Mesenchymal stem cell (in vitro differentiated cells and primary cell): ENCODE measurements at regions not wholly inside any gene's neighbourhood (a gene's known extent, or its start where the extent isn't known, plus 50 kb on each side); places are given as distances from the start of the nearest gene placed in this dataset.

Experiments
- DNase-seq: peaks from one replicate; pipeline ENCODE4 v3.0.0-alpha.2; 2013
- H2AFZ ChIP-seq: one replicate; pipeline ENCODE4 v1.6.1; 2013; ENCODE audit warnings: low read depth, mild to moderate bottlenecking, control low read depth, inconsistent platforms, low read length, moderate library complexity
- H2AK5ac ChIP-seq: 2 replicates; pipeline ENCODE4 v1.6.1; 2013; ENCODE audit warnings: low read length, moderate library complexity, mild to moderate bottlenecking, inconsistent platforms; ENCODE audit not compliant: severe bottlenecking
- H2BK120ac ChIP-seq: one replicate; pipeline ENCODE4 v1.6.1; 2013; ENCODE audit warnings: low read depth, mild to moderate bottlenecking, inconsistent platforms, low read length, moderate library complexity
- H2BK12ac ChIP-seq, 2 experiments: one replicate each; pipeline ENCODE4 v1.6.1; 2013; ENCODE audit warnings: inconsistent platforms in 2 of 2, low read length in 2 of 2, mild to moderate bottlenecking in 2 of 2, moderate library complexity in 2 of 2, control low read depth in 1 of 2
- H2BK15ac ChIP-seq: one replicate; pipeline ENCODE4 v1.6.1; 2013; ENCODE audit warnings: mild to moderate bottlenecking, low read depth, inconsistent platforms; ENCODE audit not compliant: poor library complexity, severe bottlenecking
- H2BK5ac ChIP-seq: 2 replicates; pipeline ENCODE4 v1.6.1; 2013; ENCODE audit warnings: low read depth, mild to moderate bottlenecking, low read length, control low read depth, inconsistent platforms; ENCODE audit not compliant: poor library complexity, severe bottlenecking
- H3K14ac ChIP-seq, 2 experiments: one replicate each; pipeline ENCODE4 v1.6.1; 2013; ENCODE audit warnings: inconsistent platforms in 2 of 2, low read length in 2 of 2, control low read depth in 1 of 2, mild to moderate bottlenecking in 1 of 2, moderate library complexity in 1 of 2
- H3K18ac ChIP-seq, 2 experiments: one replicate each; pipeline ENCODE4 v1.6.1; 2013; ENCODE audit warnings: inconsistent platforms in 2 of 2, low read length in 2 of 2, control low read depth in 1 of 2, low read depth in 1 of 2, mild to moderate bottlenecking in 1 of 2
- H3K23ac ChIP-seq, 2 experiments: one replicate each; pipeline ENCODE4 v1.6.1; 2013; ENCODE audit warnings: inconsistent platforms in 2 of 2, low read length in 2 of 2, mild to moderate bottlenecking in 2 of 2, moderate library complexity in 2 of 2, control low read depth in 1 of 2
- H3K27ac ChIP-seq: 2 replicates; pipeline ENCODE4 v1.5.1; 2013; ENCODE audit warnings: mild to moderate bottlenecking, moderate library complexity, low read length, control low read depth, inconsistent platforms; ENCODE audit not compliant: poor library complexity, severe bottlenecking
- H3K27me3 ChIP-seq, 2 experiments: 2 replicates each; pipeline versions ENCODE4 v1.6.1 to v1.7.0; 2013; ENCODE audit warnings: low read length in 2 of 2, mild to moderate bottlenecking in 2 of 2, moderate library complexity in 2 of 2, control low read depth in 1 of 2, inconsistent platforms in 1 of 2; ENCODE audit not compliant: control insufficient read depth in 1 of 2, insufficient read depth in 1 of 2
- H3K36me3 ChIP-seq, 2 experiments: 2 replicates each; pipeline versions ENCODE4 v1.6.1 to v1.7.0; 2013; ENCODE audit warnings: low read length in 2 of 2, control low read depth in 1 of 2, inconsistent platforms in 1 of 2, low read depth in 1 of 2, mild to moderate bottlenecking in 1 of 2; ENCODE audit not compliant: insufficient read depth in 2 of 2, control insufficient read depth in 1 of 2
- H3K4ac ChIP-seq, 2 experiments: one replicate each; pipeline ENCODE4 v1.6.1; 2013; ENCODE audit warnings: inconsistent platforms in 2 of 2, low read length in 2 of 2, mild to moderate bottlenecking in 2 of 2, moderate library complexity in 2 of 2, control low read depth in 1 of 2, low read depth in 1 of 2
- H3K4me1 ChIP-seq: 2 replicates; pipeline ENCODE4 v1.6.1; 2013; ENCODE audit warnings: low read depth, low read length, control low read depth; ENCODE audit not compliant: control insufficient read depth, insufficient read depth
- H3K4me2 ChIP-seq: 2 replicates; pipeline ENCODE4 v1.6.1; 2013; ENCODE audit warnings: low read length, mild to moderate bottlenecking, inconsistent platforms; ENCODE audit not compliant: poor library complexity, severe bottlenecking
- H3K4me3 ChIP-seq, 2 experiments: 2 replicates each; pipeline versions ENCODE4 v1.5.1 to v1.7.0; 2013; ENCODE audit warnings: low read length in 2 of 2, mild to moderate bottlenecking in 2 of 2, control low read depth in 1 of 2, low read depth in 1 of 2; ENCODE audit not compliant: insufficient read depth in 1 of 2
- H3K79me1 ChIP-seq: replicated peaks from 2 replicates; pipeline ENCODE4 v1.6.1; 2013; ENCODE audit warnings: mild to moderate bottlenecking, control low read depth, low read length, inconsistent platforms; ENCODE audit not compliant: poor library complexity, severe bottlenecking
- H3K9ac ChIP-seq: 2 replicates; pipeline ENCODE4 v1.7.0; 2013; ENCODE audit warnings: mild to moderate bottlenecking, low read length, moderate library complexity
- H3K9me3 ChIP-seq: 2 replicates; pipeline ENCODE4 v1.7.0; 2013; ENCODE audit warnings: mild to moderate bottlenecking, low read length; ENCODE audit not compliant: control insufficient read depth
- H4K8ac ChIP-seq: one replicate; pipeline ENCODE4 v1.6.1; 2013; ENCODE audit warnings: inconsistent platforms, mild to moderate bottlenecking, low read length, moderate library complexity
- H4K91ac ChIP-seq: one replicate; pipeline ENCODE4 v1.6.1; 2013; ENCODE audit warnings: mild to moderate bottlenecking, low read length, inconsistent platforms
- WGBS: methylation state at CpG from one replicate; pipeline ENCODE4 v1.1.7; 2013; ENCODE audit warnings: mixed read lengths; 5-methylcytosine and 5-hydroxymethylcytosine counted together

DNA sequence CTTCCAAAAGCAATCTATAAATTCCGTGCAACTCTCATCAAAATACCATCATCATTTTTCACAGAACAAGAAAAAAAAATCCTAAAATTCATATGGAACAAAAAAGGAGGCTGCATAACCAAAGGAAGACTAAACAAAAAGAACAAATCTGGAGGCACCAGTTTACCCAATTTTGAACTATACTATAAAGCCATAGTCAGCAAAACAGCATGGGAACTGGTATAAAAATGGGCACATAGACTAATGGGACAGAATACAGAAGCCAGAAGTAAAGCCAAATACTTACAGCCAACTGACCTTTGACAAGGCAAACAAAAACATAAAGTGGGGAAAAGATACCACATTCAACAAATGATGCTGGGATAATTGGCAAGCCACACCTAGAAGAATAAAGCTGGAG is 753.5 kb upstream of the PABPC4L start:
- Histone ChIP-seq H3K23ac (no peak overlapping the region), H3K27ac (no peak overlapping the region), H3K27me3 (no peaks in the 10 kb centered on the region), H3K4ac (no peak overlapping the region), H4K91ac (no peak overlapping the region), H4K8ac (no peak overlapping the region), H3K4me2 (no peak overlapping the region), H2BK5ac (no peak overlapping the region), H2AFZ (no peak overlapping the region), H2BK12ac (no peak overlapping the region), H2BK120ac (no peak overlapping the region), H3K9me3 (peaks cover 19% of the 10 kb centered on the region), H3K14ac (no peak overlapping the region), H3K4me3 (no peak overlapping the region), H3K36me3 (no peaks in the 10 kb centered on the region), H3K79me1 (no peaks in the 10 kb centered on the region), H3K18ac (no peak overlapping the region), H3K4me1 (no peaks in the 10 kb centered on the region), H2AK5ac (no peak overlapping the region), H2BK15ac (no peak overlapping the region), H3K9ac (no peak overlapping the region)
- no peak for DNase-seq
- WGBS: 95% methylated on average over 1 of the region's 1 CpG

DNA sequence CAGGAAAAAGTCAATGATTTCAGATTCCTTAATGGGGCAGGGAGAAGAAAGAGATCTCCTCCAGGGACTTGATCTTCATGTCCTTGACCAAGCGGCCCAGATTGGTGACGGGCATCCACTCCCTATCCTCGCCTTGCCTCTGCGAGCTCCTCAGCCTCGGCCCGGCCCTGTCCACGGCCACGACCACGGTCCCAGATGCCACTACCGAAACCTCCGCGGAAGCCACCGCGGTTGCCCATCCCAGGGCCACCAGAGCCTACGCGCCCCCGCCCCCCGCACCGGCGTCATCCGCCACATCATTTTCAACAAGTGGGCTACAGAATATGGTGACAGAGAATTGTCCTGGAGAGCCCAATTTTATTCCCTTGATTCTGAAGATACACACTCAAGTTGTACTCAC is 751.2 kb upstream of the PABPC4L start:
- Histone ChIP-seq H3K18ac (no peak overlapping the region), H3K4me3 (no peak overlapping the region), H3K79me1 (no peaks in the 10 kb centered on the region), H3K9me3 (peaks cover 19% of the 10 kb centered on the region), H3K4ac (no peak overlapping the region), H4K91ac (no peak overlapping the region), H2BK12ac (no peak overlapping the region), H2AFZ (no peak overlapping the region), H3K23ac (no peak overlapping the region), H3K27ac (no peak overlapping the region), H3K36me3 (peaks cover 0 to 6% of the 10 kb centered on the region in 2 experiments), H2BK5ac (no peak overlapping the region), H3K9ac (no peak overlapping the region), H2BK15ac (no peak overlapping the region), H3K4me1 (peaks cover 3% of the 10 kb centered on the region), H3K14ac (no peak overlapping the region), H4K8ac (no peak overlapping the region), H2BK120ac (no peak overlapping the region), H3K27me3 (no peaks in the 10 kb centered on the region), H3K4me2 (no peak overlapping the region), H2AK5ac (no peak overlapping the region)
- DNase-seq: no peak
- WGBS: 95% methylated on average over 21 of the region's 21 CpGs

DNA sequence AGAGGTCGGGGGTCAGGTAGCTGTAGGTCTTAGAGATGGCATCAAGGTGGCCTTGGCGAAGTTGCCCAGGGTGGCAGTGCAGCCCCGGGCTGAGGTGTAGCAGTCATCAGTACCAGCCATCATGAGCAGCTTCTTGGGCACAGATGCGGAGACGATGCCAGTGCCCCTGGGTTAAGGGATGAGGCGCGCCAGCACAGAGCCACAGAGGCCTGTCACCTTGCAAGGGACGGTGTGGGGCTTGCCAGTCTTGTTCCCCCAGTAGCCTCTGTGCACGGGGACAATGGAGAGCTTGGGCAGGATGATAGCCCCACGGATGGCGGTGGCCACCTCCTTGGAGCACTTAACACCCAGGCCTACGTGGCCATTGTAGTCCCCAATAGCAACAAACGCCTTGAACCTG is 750.7 kb upstream of the PABPC4L start:
- Histone ChIP-seq H2BK120ac (no peak overlapping the region), H3K23ac (no peak overlapping the region), H3K4me3 (no peak overlapping the region), H3K4me1 (peaks cover 3% of the 10 kb centered on the region), H3K27me3 (no peaks in the 10 kb centered on the region), H2BK12ac (no peak overlapping the region), H4K8ac (no peak overlapping the region), H3K4me2 (no peak overlapping the region), H3K14ac (no peak overlapping the region), H3K36me3 (peaks cover 0 to 6% of the 10 kb centered on the region in 2 experiments), H2BK5ac (no peak overlapping the region), H3K9ac (no peak overlapping the region), H3K27ac (no peak overlapping the region), H3K9me3 (peaks cover 19% of the 10 kb centered on the region), H3K79me1 (no peaks in the 10 kb centered on the region), H4K91ac (no peak overlapping the region), H3K18ac (no peak overlapping the region), H3K4ac (no peak overlapping the region), H2BK15ac (no peak overlapping the region), H2AK5ac (no peak overlapping the region), H2AFZ (no peak overlapping the region)
- WGBS: 93% methylated on average over 13 of the region's 13 CpGs
- DNase-seq: no peak

DNA sequence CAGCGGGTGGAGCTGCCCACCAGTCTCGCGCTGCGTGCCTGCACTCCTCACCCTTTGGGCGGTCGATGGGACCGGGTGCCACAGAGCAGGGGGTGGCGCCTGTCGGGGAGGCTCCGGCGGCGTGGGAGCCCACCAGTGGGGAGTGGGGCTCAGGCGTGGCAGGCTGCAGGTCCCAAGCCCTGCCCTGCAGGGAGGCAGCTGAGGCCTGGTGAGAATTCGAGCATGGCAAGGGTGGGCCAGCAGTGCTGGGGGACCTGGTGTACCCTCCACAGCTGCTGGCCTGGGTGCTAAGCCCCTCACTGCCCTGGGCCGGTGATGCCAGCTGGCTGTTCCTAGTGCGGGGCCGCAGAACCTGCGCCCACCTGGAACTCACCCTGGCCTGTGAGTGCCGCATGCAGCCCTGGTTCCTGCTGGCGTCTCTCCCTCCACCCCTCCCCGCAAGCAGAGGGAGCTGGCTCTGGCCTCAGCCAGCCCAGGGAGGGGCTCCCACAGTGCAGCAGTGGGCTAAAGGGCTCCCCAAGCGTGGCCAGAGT is 746.6 kb upstream of the PABPC4L start:
- H2BK120ac ChIP-seq: no peak overlapping the region
- H3K27me3 ChIP-seq: no peaks in the 10 kb centered on the region
- H4K8ac ChIP-seq: no peak overlapping the region
- no peak overlapping the region for H2BK15ac ChIP-seq
- no peak overlapping the region for H3K4me2 ChIP-seq
- H2AK5ac ChIP-seq: no peak overlapping the region
- no peak overlapping the region for H3K4ac ChIP-seq
- peaks cover 0 to 6% of the 10 kb centered on the region in 2 experiments for H3K36me3 ChIP-seq
- H3K18ac ChIP-seq: no peak overlapping the region
- no peak overlapping the region for H3K4me3 ChIP-seq
- H3K14ac ChIP-seq: peak overlapping the region in 1 of 2 experiments; percentile 65
- peak overlapping the region; percentile 27 for H4K91ac ChIP-seq
- no peaks in the 10 kb centered on the region for H3K79me1 ChIP-seq
- WGBS: 92% methylated on average over 22 of the region's 22 CpGs
- H3K23ac ChIP-seq: no peak overlapping the region
- no peak overlapping the region for H2BK12ac ChIP-seq
- no peak overlapping the region for H3K9ac ChIP-seq
- no peak overlapping the region for H2BK5ac ChIP-seq
- DNase-seq: no peak
- no peak overlapping the region for H3K27ac ChIP-seq
- H3K4me1 ChIP-seq: peaks cover 3% of the 10 kb centered on the region
- H2AFZ ChIP-seq: no peak overlapping the region
- no peaks in the 10 kb centered on the region for H3K9me3 ChIP-seq
